Motor neuron (in vitro differentiated cells): ENCODE measurements at regions not wholly inside any gene's neighbourhood (a gene's known extent, or its start where the extent isn't known, plus 50 kb on each side); places are given as distances from the start of the nearest gene placed in this dataset.

ENCODE experiments used
- ATAC-seq, 8 experiments: fragments of 200-7000 bp; cut with Tn5 transposase; replicated peaks in 6 of 8; 2 replicates each; pipeline ENCODE4 v1.8.0; 2021; ENCODE audit warnings: mild to moderate bottlenecking in 8 of 8, moderate library complexity in 8 of 8
- H3K27ac ChIP-seq, 2 donors: fragments of 250-450 bp; sonication (Bioruptor Pico); 2 replicates each; pipeline ENCODE4 v1.9.0; 2021; ENCODE audit warnings: antibody characterized with exemption in 2 of 2, mild to moderate bottlenecking in 2 of 2, moderate library complexity in 1 of 2
- H3K4me1 ChIP-seq, 2 donors: fragments of 250-450 bp; sonication (Bioruptor Pico); replicated peaks in 1 of 2; 2 replicates each; pipeline ENCODE4 v1.6.1; 2021; ENCODE audit warnings: antibody characterized with exemption in 2 of 2, mild to moderate bottlenecking in 2 of 2, moderate library complexity in 1 of 2
- H3K4me3 ChIP-seq, 5 donors: fragments of 250-450 bp; sonication (Bioruptor Pico); 2 replicates each; pipeline ENCODE4 v1.9.0; 2021; ENCODE audit warnings: antibody characterized with exemption in 5 of 5, mild to moderate bottlenecking in 5 of 5, moderate library complexity in 4 of 5
- WGBS, 10 experiments: fragments of 450-650 bp; shearing (Covaris generic); methylation state at CpG; one replicate each; pipeline ENCODE4 v1.0.0; 2022; 5-methylcytosine and 5-hydroxymethylcytosine counted together
- in situ Hi-C, 9 experiments: fragments of 400-800 bp; cut with MboI; loops; one replicate each; pipeline ENCODE4 v1.15.0; 2021; ENCODE audit warnings: low sequenced_read_pairs in 9 of 9, low pct_unique_long_range_greater_than_20kb in 2 of 9; ENCODE audit not compliant: unreplicated experiment in 9 of 9

GRCh38 chr9:89926691-89927220 is 321.9 kb downstream of the GADD45G start:
- WGBS, 10 experiments: 62 to 92% (median 85%) methylated on average over 2 to 7 of the region's 7 CpGs; no CpG with 5 or more reads in 3 of the 10 experiments
- H3K27ac ChIP-seq: no peak overlapping the region
- peaks cover 28 to 33% of the 10 kb centered on the region in 2 donors for H3K4me1 ChIP-seq
- peak in 1 of 8 experiments; percentile 33 for ATAC-seq
- in situ Hi-C loops: no loop called here
- H3K4me3 ChIP-seq: no peak overlapping the region

DNA sequence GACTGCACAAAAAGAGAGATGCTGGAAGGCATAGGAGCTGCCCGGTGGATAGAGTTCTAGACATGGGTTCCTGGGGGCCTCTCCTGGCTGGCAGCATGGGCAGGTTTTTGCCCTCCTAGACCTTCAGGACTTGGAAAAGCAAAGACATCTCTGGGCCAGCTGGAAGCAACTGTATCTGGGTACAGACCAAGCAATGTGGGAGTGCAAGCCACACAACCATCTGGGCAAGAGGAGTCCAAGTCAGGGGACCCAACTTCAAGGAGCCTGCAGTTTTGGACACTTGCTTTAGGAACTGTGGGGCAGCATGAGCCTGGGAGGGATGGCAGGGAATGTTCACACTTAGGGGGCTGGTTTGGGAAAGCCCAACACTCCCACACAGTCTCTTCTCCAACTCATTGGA is 323.3 kb downstream of the GADD45G start:
- Histone ChIP-seq H3K4me1 (peaks cover 25 to 33% of the 10 kb centered on the region in 2 donors), H3K4me3 (no peak overlapping the region), H3K27ac (no peak overlapping the region)
- in situ Hi-C loops: no loop called here
- 50 to 100% (median 90%) methylated on average over 1 of the region's 1 CpG; no CpG with 5 or more reads in 6 of the 10 experiments for WGBS, 10 experiments
- no peak for ATAC-seq

GRCh38 chr9:89928521-89929275 is 323.9 kb downstream of the GADD45G start:
- ATAC-seq: no peak
- in situ Hi-C loops: no loop called here

GRCh38 chr9:89929315-89929672 is 324.5 kb downstream of the GADD45G start:
- H3K4me1 ChIP-seq: peaks cover 21 to 24% of the 10 kb centered on the region in 2 donors
- in situ Hi-C loops: no loop called here
- H3K27ac ChIP-seq: no peak overlapping the region
- no peak for ATAC-seq
- WGBS, 10 experiments: 60 to 100% (median 62%) methylated on average over 1 to 3 of the region's 3 CpGs; no CpG with 5 or more reads in 7 of the 10 experiments
- no peak overlapping the region for H3K4me3 ChIP-seq

More at GRCh38 chr9:89928521-89929275, 323.9 kb downstream of the GADD45G start:
- no peak overlapping the region for H3K27ac ChIP-seq
- WGBS, 10 experiments: 75 to 100% (median 100%) methylated on average over 1 to 4 of the region's 6 CpGs; no CpG with 5 or more reads in 3 of the 10 experiments
- H3K4me3 ChIP-seq: no peak overlapping the region
- peaks cover 25 to 30% of the 10 kb centered on the region in 2 donors for H3K4me1 ChIP-seq

- in situ Hi-C loops: no loop called here
- ATAC-seq: peak; percentile 73 to 93 (median 86)
- peak overlapping the region; percentile 26 to 55 for H3K27ac ChIP-seq
These were observed 325.1 kb downstream of the GADD45G start for GRCh38 chr9:89929673-89930480.

GRCh38 chr9:89933578-89933977 is 328.8 kb downstream of the GADD45G start:
- 0 to 93% (median 57%) methylated on average over 1 to 4 of the region's 4 CpGs; no CpG with 5 or more reads in 2 of the 10 experiments for WGBS, 10 experiments

More at GRCh38 chr9:89929673-89930480, 325.1 kb downstream of the GADD45G start:
- Histone ChIP-seq H3K4me1 (peaks cover 20 to 23% of the 10 kb centered on the region in 2 donors), H3K4me3 (no peak overlapping the region)
- 0 to 75% (median 20%) methylated on average over 1 to 5 of the region's 9 CpGs; no CpG with 5 or more reads in 3 of the 10 experiments for WGBS, 10 experiments

GRCh38 chr9:89935115-89935514 is 330.3 kb downstream of the GADD45G start:
- peaks cover 5 to 6% of the 10 kb centered on the region in 2 donors for H3K4me1 ChIP-seq
- WGBS, 10 experiments: 33 to 100% (median 66%) methylated on average over 1 to 6 of the region's 6 CpGs; no CpG with 5 or more reads in 2 of the 10 experiments
- no peak overlapping the region for H3K27ac ChIP-seq
- H3K4me3 ChIP-seq: no peak overlapping the region
- in situ Hi-C loops: no loop called here
- ATAC-seq: no peak

More at GRCh38 chr9:89933578-89933977, 328.8 kb downstream of the GADD45G start:
- Histone ChIP-seq H3K4me3 (no peak overlapping the region), H3K27ac (no peak overlapping the region), H3K4me1 (peaks cover 20 to 21% of the 10 kb centered on the region in 2 donors)
- in situ Hi-C loops: no loop called here
- no peak for ATAC-seq

- no peak overlapping the region for H3K4me3 ChIP-seq
- 5 to 83% (median 50%) methylated on average over 1 to 4 of the region's 4 CpGs; no CpG with 5 or more reads in 3 of the 10 experiments for WGBS, 10 experiments
- ATAC-seq: peak in 2 of 8 experiments; percentile 39 to 46
- in situ Hi-C loops: no loop called here
- no peak overlapping the region for H3K27ac ChIP-seq
- no peaks in the 10 kb centered on the region for H3K4me1 ChIP-seq
These were observed 331.0 kb downstream of the GADD45G start for GRCh38 chr9:89935801-89936200.

DNA sequence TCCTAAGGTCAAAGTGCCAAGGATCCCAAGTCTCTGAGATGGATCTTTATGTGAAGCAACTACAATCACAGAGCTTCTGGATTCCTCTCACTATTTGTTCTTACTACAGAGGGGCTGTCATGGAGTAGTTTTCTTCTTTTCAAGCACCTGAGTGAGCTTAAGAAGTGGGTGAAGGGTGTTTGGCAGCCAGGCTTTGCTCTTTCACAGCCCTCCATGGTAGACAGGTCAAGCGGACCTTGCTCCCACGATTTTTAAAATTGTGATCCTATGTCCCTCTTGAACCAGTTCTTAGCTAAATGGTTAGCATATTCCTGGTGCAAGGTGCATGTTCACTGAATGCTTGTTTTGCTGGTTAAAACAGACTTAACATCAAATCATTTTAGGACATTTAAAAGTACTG is 332.2 kb downstream of the GADD45G start:
- 63 to 100% (median 70%) methylated on average over 1 to 2 of the region's 2 CpGs; no CpG with 5 or more reads in 3 of the 10 experiments for WGBS, 10 experiments
- no peak for ATAC-seq
- in situ Hi-C loops: no loop called here

DNA sequence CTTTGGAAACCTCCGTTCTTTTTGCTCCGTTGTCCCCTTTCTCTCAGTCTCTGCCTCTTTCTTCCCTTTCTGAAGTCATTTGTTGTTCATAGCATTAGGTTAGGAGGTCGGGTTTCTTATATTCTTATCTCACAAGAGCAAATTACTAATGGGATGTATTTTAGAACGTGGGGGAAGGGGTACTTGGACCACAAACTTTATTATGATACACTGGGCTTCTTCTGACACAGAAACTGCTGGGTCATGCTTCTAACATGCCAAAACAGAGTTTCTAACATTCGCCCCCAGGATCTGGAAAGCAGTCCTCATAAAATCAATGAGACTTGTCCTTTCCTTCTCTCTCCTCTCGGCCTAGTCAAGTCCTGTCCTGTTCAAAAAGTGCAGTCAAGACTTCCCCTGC is 334.4 kb downstream of the GADD45G start:
- Histone ChIP-seq H3K4me1 (peaks cover 0 to 15% of the 10 kb centered on the region in 2 donors), H3K4me3 (no peak overlapping the region), H3K27ac (no peak overlapping the region)
- WGBS, 10 experiments: 14 to 94% (median 71%) methylated on average over 1 to 6 of the region's 6 CpGs; no CpG with 5 or more reads in 1 of the 10 experiments
- in situ Hi-C loops: no loop called here
- ATAC-seq: no peak

More for the DNA sequence above, 332.2 kb downstream of the GADD45G start:
- Histone ChIP-seq H3K27ac (no peak overlapping the region), H3K4me3 (no peak overlapping the region), H3K4me1 (no peaks in the 10 kb centered on the region)

- Histone ChIP-seq H3K4me3 (no peak overlapping the region), H3K27ac (no peak overlapping the region), H3K4me1 (peaks cover 0 to 17% of the 10 kb centered on the region in 2 donors)
- WGBS, 10 experiments: 60 to 100% (median 86%) methylated on average over 1 to 12 of the region's 14 CpGs; no CpG with 5 or more reads in 2 of the 10 experiments
- in situ Hi-C loops: no loop called here
- ATAC-seq: no peak
These were observed 334.9 kb downstream of the GADD45G start for GRCh38 chr9:89939626-89940292.

- ATAC-seq: no peak
These were observed 335.8 kb downstream of the GADD45G start for GRCh38 chr9:89940625-89941024.

More at GRCh38 chr9:89940625-89941024, 335.8 kb downstream of the GADD45G start:
- Histone ChIP-seq H3K4me3 (no peak overlapping the region), H3K27ac (no peak overlapping the region), H3K4me1 (peaks cover 0 to 17% of the 10 kb centered on the region in 2 donors)
- 45 to 90% (median 77%) methylated on average over 1 to 4 of the region's 5 CpGs; no CpG with 5 or more reads in 2 of the 10 experiments for WGBS, 10 experiments
- in situ Hi-C loops: no loop called here
